Spinal cord (tissue), 9 donors: ENCODE measurements at regions not wholly inside any gene's neighbourhood (a gene's known extent, or its start where the extent isn't known, plus 50 kb on each side); places are given as distances from the start of the nearest gene placed in this dataset.

Source experiments
- DNase-seq, 6 donors: peaks; one replicate each; pipeline versions ENCODE4 v3.0.0 to v3.0.0-alpha.2; 2013 to 2015; ENCODE audit warnings: low spot score in 6 of 6, low read depth in 4 of 6
- H3K27ac ChIP-seq: one replicate; pipeline ENCODE4 v1.5.1; 2013; ENCODE audit warnings: low read depth, low read length, control low read depth
- H3K27me3 ChIP-seq: one replicate; pipeline ENCODE4 v1.6.1; 2013; ENCODE audit warnings: low read length; ENCODE audit not compliant: control insufficient read depth, insufficient read depth
- H3K36me3 ChIP-seq: one replicate; pipeline ENCODE4 v1.6.1; 2013; ENCODE audit warnings: low read length; ENCODE audit not compliant: control insufficient read depth, insufficient read depth
- H3K4me1 ChIP-seq: one replicate; pipeline ENCODE4 v1.6.1; 2013; ENCODE audit warnings: low read length; ENCODE audit not compliant: control insufficient read depth, insufficient read depth
- H3K4me3 ChIP-seq: one replicate; pipeline ENCODE4 v1.5.1; 2013; ENCODE audit warnings: low read depth, low read length, control low read depth
- H3K9me3 ChIP-seq: one replicate; pipeline ENCODE4 v1.6.1; 2013; ENCODE audit warnings: low read length; ENCODE audit not compliant: control insufficient read depth, insufficient read depth
- WGBS: methylation state at CpG from one replicate; pipeline ENCODE4 v1.1.5; 2013; ENCODE audit warnings: missing lambda C conversion rate; ENCODE audit not compliant: insufficient coverage; 5-methylcytosine and 5-hydroxymethylcytosine counted together
- donor health status: healthy.

DNA sequence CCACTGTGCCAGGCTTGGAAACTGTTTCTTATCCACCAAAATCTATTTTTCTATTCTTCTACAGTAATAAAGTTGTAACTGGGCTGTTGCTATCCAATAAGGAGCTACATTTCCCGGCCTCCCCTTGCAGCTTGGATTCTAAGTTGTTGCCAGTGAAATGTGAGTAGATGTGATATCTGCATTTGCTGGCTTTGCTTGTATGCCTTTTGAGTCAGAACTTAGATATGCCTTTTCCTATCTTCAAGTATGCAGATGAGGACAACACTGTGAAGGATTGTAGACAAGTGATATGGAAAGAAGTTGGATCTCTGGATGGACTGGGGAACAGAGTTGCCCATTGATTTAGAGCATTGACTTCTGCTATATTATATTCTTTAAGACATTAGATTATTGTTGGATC is 236.9 kb downstream of the REEP3 start:
- DNase-seq = no peak
- 100% methylated on average over 1 of the region's 1 CpG for WGBS
- no peaks in the 10 kb centered on the region for H3K27me3 ChIP-seq
- no peak overlapping the region for H3K4me3 ChIP-seq
- no peaks in the 10 kb centered on the region for H3K4me1 ChIP-seq
- no peaks in the 10 kb centered on the region for H3K36me3 ChIP-seq
- H3K27ac ChIP-seq = no peak overlapping the region
- H3K9me3 ChIP-seq = no peaks in the 10 kb centered on the region

DNA sequence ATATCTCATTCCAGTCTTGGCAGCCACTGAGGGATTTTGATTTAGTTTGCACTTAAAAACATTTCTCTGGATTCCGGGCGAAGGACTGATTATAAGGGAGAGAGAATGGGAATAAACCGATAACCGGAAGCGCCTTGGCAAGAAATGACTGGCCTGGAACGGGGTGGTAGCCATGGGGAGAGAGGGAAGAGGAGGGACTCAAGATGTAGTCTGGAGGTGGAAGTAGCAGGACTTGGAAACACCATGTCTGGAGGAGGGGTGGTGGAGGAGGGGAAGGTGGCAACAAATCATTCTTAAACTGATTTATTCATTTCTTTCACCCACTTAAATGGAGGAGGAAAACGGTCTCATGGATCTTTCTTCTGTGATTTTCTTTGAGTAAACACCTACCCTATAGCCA is 238.1 kb downstream of the REEP3 start:
- Histone ChIP-seq H3K4me1 (no peaks in the 10 kb centered on the region), H3K27me3 (no peaks in the 10 kb centered on the region), H3K27ac (no peak overlapping the region), H3K9me3 (no peaks in the 10 kb centered on the region), H3K36me3 (no peaks in the 10 kb centered on the region), H3K4me3 (no peak overlapping the region)
- no peak for DNase-seq
- WGBS = 96% methylated on average over 6 of the region's 7 CpGs

GRCh38 chr10:63760034-63760707 is 239.0 kb downstream of the REEP3 start:
- H3K4me1 ChIP-seq = no peaks in the 10 kb centered on the region
- H3K9me3 ChIP-seq = no peaks in the 10 kb centered on the region
- no peak overlapping the region for H3K27ac ChIP-seq
- no peak overlapping the region for H3K4me3 ChIP-seq
- H3K36me3 ChIP-seq = no peaks in the 10 kb centered on the region
- DNase-seq = peak in 1 of 6 donors; percentile 36
- H3K27me3 ChIP-seq = no peaks in the 10 kb centered on the region
- WGBS = 79% methylated on average over 4 of the region's 5 CpGs

DNA sequence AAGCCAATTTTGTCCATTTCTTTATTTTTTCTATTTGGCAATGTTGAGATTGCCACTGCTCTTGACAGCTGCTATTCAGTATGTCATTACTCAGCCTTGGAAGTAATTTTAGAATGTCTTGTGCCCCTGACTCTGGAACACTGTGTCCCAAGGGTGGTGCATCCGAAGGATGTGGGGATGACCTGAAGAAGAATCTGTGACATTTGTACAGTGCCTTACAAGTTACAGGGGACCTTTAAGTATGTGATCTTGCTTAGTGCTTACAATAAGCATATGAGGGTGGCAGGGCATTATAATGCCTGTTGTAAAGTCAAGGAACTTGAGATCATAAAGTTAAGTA is 239.5 kb downstream of the REEP3 start:
- H3K27me3 ChIP-seq = no peaks in the 10 kb centered on the region
- no peak overlapping the region for H3K27ac ChIP-seq
- 91% methylated on average over 1 of the region's 1 CpG for WGBS
- H3K36me3 ChIP-seq = no peaks in the 10 kb centered on the region
- H3K9me3 ChIP-seq = no peaks in the 10 kb centered on the region
- H3K4me3 ChIP-seq = no peak overlapping the region
- H3K4me1 ChIP-seq = no peaks in the 10 kb centered on the region
- no peak for DNase-seq

DNA sequence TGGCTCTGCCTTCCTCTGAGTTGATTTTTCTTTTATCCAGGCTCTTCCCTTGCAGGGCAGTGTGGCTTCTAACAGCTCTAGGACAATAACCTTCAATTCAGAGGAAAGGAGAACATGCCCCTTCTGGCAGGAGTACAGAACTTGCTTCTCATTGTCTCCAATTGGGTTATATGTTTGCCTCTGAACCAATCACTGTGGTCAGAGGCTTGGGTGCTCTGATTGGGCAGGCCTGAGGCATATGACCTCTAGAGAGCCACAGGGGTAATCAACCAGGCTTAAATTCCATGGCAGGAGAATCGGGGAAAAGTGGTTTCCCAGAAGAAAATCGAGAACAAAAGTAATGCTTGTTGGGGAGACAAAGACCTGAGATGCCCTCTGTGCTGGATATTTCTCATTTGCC is 240.0 kb downstream of the REEP3 start:
- no peaks in the 10 kb centered on the region for H3K4me1 ChIP-seq
- no CpG with 5 or more reads among the region's 2 CpGs for WGBS
- H3K36me3 ChIP-seq = no peaks in the 10 kb centered on the region
- no peaks in the 10 kb centered on the region for H3K27me3 ChIP-seq
- no peak overlapping the region for H3K4me3 ChIP-seq
- no peaks in the 10 kb centered on the region for H3K9me3 ChIP-seq
- no peak overlapping the region for H3K27ac ChIP-seq
- DNase-seq = no peak

GRCh38 chr10:63763744-63764143 is 242.5 kb downstream of the REEP3 start:
- Histone ChIP-seq H3K4me1 (no peaks in the 10 kb centered on the region), H3K36me3 (no peaks in the 10 kb centered on the region), H3K9me3 (no peaks in the 10 kb centered on the region), H3K27ac (no peak overlapping the region), H3K27me3 (no peaks in the 10 kb centered on the region), H3K4me3 (no peak overlapping the region)
- WGBS = 100% methylated on average over 1 of the region's 2 CpGs
- no peak for DNase-seq

DNA sequence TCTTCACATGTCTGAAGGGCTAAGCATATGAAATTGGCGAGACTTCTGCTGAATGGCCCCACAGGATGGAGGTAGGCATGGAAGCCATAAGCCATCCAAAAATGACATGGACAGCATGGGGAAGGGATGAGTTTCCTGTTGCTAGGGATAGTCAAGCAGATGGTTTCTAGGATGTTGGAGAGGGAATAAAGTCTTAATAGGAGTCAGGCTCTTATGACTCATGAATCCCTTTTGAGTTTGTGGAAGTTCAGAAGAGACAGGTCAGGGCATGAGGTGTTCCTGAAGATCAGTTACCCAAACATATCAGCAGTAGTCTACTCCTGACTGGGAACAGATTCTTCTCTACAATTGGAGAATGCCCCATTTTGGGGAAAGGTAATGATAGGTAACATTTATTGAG is 243.9 kb downstream of the REEP3 start:
- Histone ChIP-seq H3K27me3 (no peaks in the 10 kb centered on the region), H3K9me3 (no peaks in the 10 kb centered on the region), H3K36me3 (no peaks in the 10 kb centered on the region), H3K4me3 (no peak overlapping the region), H3K27ac (no peak overlapping the region), H3K4me1 (no peaks in the 10 kb centered on the region)
- WGBS = 86% methylated on average over 1 of the region's 1 CpG
- DNase-seq = no peak

DNA sequence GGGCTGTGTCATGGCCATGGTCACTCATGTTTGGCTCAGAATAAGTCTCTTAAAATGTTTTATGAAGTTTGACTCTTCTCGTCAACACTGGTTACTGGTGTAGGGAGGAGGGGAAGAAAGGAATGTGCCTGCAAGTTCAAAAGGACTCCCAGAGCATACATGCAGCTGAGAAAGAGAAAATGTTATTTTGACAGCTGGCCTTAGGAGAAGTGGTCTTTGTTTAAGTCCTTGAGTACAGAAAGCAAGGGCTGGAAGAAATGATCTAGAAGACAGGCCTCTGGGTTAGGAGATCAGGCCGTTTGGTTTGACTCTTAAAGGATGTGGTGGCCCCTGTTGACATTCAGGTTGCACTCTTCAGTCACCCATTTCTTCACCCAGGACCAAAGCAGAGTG is 245.5 kb downstream of the REEP3 start:
- 100% methylated on average over 1 of the region's 2 CpGs for WGBS
- Histone ChIP-seq H3K27ac (peak overlapping the region; percentile 34), H3K4me3 (no peak overlapping the region), H3K27me3 (no peaks in the 10 kb centered on the region), H3K9me3 (no peaks in the 10 kb centered on the region), H3K36me3 (no peaks in the 10 kb centered on the region), H3K4me1 (no peaks in the 10 kb centered on the region)
- DNase-seq = no peak

DNA sequence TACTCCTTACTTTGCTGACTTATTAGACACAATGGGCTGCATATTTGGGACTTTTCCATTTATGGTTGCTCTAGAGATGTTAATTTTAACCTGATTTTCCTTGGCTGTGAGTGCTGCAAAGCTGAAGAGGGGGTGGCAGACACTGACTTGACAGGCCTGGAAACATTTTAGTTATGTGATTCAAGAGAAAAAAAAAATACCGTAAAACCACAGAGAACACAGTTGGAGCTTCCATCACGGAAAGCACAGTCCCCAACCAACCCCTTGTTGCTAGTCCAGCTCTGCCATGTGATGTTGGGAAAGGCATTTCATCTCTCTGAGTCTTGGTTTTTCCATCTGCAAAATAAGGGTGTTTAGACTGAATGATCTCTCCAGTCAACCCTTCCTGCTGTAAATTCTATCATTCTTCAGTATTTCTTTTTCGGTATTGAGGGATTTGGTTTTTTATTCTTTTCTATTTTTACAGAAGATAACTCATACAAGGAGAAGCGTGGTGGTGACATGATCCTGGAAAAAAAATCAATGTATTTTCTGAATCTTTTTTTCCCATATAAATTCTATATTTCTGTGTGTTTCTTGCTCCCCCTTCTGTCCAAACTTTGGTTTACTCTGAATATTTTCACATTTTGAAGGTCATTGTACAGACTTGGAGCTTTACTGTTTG is 246.1 kb downstream of the REEP3 start:
- Histone ChIP-seq H3K27ac (peak overlapping the region; percentile 34), H3K9me3 (no peaks in the 10 kb centered on the region), H3K27me3 (no peaks in the 10 kb centered on the region), H3K36me3 (no peaks in the 10 kb centered on the region), H3K4me1 (no peaks in the 10 kb centered on the region), H3K4me3 (no peak overlapping the region)
- DNase-seq = peak in 3 of 6 donors; percentile 2 to 74 (median 60)
- no CpG with 5 or more reads among the region's 4 CpGs for WGBS

DNA sequence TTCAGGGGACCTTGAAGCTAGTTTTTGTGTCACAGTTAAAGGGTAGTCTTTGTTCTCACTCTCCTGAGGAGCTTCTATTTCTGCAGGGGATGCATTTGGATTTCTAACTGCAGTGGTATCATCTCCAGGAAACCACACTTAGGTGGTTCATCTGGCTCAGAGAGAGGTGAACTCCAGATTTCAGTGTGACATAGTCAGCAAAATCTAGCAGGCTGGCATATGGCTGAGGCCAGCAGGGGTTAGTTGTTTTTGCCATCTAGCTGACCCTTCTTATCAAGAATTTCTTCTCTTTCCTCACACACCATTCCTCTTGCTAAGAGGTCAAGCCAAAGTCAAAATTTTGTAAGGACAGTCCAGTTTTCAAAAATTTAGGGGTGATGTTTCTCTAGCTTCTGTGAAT is 248.2 kb downstream of the REEP3 start:
- H3K27me3 ChIP-seq = no peaks in the 10 kb centered on the region
- H3K4me1 ChIP-seq = no peaks in the 10 kb centered on the region
- H3K9me3 ChIP-seq = no peaks in the 10 kb centered on the region
- no peak overlapping the region for H3K27ac ChIP-seq
- H3K36me3 ChIP-seq = no peaks in the 10 kb centered on the region
- no peak overlapping the region for H3K4me3 ChIP-seq
- DNase-seq = no peak
